Activated T-cell treated with anti-CD3 and anti-CD28 coated beads for 24 hours (primary cell): ENCODE measurements at regions not wholly inside any gene's neighbourhood (a gene's known extent, or its start where the extent isn't known, plus 50 kb on each side); places are given as distances from the start of the nearest gene placed in this dataset.

Experiments
- DNase-seq: peaks from one replicate; pipeline ENCODE4 v3.0.0-alpha.2; 2020; ENCODE audit warnings: low read depth

DNA sequence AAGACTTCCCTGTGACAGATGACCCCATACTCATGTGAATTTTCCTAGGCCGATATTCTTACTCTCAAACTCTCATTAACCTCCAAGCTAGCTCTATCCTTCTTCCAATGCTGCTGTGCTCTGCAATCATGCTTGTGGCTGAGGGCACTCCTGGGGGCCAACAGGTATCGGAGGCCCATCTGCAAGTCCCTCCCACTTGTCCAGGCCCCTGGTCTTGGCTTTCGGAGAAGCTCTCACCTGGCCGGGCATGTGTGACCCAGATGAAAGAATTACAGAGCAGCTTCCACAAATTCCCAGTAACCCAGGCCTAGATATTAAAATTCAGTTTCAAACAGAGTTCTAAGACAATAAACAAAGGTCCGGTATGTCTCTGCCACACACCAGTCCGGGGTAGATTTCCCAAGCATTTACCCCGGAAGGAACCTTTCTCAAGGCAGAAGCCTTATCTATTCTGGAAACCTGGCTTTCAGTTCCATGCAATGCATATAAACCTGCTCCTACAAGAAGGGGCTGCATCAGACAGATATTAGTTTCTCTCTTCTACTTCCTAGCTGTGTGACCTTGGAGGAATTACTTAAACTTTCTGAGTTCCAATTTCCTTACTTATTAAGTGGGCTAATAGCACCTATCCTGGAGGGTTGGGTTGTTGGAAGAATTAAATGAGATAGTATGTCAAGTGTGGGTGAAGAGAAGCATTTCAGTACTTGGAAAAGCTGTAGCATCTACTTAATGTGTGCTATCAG lies 270.8 kb downstream of the PTTG2 start:
- DNase-seq = no peak

DNA sequence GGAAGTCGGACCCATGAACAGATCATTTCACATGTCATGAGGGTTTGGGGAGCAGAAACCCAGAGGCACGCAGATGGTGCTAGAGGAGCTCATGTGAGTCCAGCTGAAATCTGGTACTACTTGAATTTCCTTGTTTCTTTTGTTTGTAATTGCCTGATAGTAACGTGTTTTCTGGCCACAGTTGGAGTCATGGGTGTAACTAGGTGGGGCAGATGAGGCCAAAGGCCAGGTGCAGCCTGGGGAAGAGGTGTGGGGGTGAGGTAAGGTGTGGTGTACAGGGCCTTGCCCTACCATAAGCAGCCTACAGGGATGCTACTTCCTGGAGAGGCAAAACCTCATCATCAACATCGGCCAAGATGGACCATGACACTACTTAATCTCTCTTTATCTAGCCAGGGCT lies 271.4 kb downstream of the PTTG2 start:
- DNase-seq = no peak

DNA sequence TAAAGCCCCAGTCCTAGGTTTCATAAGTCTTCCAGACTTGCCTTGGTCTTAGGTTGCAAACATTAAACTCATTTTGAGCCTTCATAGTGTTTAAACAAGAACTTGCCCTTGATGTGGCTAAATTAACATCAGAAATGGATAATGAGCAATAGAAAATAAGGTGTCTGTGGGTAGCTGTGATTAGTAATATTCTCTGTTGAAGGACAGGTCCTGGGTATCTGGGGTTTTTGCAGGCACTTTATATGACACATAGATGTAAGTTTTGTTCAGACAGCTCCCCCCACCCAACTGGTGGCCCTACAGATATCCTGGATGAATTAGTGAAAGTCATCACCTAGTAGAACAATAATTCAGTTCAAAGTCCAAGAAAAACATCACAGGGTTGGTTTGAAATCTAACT lies 272.5 kb downstream of the PTTG2 start:
- DNase-seq = no peak

DNA sequence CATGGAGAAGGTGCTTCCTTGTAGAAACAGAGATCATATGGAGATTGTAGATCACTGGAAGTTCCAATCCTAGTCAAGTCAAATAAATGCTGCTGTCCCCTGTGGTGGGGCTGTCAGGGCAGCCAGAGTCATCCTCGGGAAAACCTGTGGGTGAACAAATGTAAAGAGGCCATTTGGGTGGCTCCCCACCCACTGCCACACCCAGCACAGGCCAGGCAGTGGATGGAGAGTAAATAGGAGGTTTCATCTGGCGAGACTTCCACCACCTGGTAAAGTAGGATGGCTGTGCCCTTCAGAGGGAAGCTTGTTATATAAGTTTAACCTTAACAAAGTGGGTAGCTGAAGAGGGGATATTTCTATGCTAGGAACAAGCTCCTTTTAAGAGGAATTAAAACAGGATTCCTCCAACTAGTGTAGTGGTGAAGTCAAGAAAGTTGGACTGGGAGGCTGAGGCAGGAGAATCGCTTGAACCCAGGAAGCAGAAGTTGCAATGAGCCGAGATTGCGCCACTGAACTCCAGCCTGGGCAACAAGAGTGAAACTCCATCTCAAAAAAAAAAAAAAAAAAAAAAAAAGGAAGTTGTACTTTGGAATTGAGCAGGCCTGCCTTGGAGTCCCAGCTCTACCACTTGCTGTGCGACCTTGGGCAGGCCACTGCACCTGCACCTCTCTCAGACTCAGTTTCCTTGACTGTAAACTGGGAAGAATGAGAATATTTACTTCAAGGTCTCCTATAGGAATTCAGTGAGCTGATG lies 273.7 kb downstream of the PTTG2 start:
- DNase-seq = no peak

DNA sequence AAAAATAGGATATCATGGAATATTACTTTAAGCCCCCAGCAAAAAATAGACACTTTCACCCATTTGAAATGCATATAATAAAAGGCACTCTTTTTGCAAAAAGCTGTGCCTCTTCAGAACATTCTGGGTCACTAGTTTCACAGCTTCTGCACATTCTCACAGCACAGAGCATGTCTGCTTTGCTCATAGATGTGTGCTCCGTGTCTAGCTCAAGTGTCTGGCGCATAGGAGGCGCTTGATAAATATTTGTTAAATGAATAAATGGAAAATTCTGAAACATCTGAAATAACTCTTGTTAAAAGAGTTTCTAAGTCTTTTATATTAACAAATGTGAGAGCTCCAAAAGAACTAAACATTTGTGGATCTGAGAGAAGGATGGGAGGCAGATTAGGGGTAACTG lies 275.2 kb downstream of the PTTG2 start:
- DNase-seq = no peak

DNA sequence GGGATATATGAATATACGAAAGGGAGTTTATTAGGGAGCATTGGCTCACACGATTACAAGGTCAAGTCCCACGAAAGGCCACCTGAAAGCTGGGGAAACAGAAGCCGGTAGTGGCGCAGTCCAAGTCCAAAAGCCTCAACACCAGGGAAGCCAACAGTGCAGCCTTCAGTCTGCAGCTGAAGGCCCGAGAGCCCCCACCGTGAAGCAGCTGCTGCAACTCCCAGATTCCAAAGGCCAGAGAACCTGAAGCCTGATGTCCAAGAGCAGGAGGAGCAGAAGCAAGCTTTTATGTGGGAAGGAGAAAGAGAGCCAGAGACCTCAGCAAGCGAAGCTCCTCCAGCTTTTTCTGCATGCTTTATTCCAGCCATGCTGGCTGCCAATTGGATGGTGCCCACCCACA lies 275.8 kb downstream of the PTTG2 start:
- no peak for DNase-seq

DNA sequence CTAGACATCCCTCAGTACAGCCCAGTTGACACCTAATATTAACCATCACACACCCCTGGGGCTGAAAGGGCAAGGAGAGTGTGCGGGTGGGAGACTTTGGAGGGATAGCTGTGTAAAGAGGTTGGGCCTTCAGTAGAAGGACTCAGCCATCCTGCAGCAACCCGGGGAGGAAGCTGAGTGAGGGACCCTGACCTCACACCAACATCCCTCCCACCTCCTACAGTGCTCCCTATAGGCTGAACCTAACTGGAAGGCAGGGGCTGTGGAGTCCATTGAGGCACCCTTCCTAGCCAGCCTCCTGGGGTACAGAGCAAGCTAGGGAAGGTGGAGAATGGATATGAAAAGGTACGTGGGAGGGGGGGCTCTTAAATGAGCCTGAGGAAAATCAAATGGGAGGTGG lies 276.3 kb downstream of the PTTG2 start:
- no peak for DNase-seq

DNA sequence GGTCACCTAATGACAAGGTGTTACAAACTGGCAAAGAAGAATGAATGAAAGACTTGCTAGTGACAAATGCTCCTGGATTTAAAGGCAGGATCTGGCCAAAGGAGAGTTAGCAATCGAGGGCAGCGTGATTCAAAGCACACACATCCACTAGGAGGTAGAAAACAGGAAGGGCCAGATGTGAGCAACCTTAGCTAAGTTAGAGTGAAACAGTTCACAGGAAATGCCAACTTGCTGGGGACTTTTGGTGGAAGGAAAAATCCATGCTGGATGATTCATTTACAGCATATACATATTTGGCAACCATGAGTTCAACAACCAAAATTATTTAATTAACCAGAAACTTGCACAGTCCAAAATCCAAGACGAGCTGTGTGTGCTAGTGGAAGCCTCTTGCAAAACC lies 276.9 kb downstream of the PTTG2 start:
- no peak for DNase-seq

DNA sequence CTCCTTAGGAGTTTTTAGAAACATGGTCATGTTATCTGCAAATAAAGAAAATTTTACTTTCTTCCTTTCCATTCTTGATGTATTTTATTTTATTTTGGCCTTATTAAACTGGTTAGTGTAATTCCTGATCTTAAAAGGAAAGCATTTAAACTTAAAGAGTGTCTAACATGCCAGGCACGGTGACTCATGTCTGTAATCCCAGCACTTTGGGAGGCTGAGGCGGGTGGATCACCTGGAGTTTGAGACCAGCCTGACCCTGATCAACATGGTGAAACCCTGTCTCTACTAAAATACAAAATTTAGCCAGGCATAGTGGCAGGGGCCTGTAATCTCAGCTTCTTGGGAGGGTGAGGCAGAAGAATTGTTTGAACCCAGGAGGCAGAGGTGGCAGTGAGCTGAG lies 281.3 kb downstream of the PTTG2 start:
- DNase-seq = no peak

DNA sequence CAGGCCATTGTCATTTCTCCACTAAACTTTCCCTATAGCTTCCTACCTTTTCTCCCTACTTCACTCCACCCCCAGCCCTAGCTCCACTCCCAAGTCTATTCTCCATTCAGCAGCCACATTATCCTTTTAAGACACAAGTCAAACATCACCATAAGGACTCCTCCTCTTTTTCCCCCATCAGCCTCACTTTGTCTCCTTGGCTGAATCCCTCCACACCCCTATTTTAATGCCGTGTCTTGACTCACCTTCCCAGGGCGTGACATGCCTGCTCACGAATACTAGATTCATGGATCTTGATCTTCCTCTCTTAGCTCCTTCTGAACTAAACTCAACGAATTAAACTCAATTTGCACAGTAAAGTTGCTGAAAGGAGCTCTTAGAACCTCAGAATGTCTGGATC lies 281.9 kb downstream of the PTTG2 start:
- DNase-seq = no peak

DNA sequence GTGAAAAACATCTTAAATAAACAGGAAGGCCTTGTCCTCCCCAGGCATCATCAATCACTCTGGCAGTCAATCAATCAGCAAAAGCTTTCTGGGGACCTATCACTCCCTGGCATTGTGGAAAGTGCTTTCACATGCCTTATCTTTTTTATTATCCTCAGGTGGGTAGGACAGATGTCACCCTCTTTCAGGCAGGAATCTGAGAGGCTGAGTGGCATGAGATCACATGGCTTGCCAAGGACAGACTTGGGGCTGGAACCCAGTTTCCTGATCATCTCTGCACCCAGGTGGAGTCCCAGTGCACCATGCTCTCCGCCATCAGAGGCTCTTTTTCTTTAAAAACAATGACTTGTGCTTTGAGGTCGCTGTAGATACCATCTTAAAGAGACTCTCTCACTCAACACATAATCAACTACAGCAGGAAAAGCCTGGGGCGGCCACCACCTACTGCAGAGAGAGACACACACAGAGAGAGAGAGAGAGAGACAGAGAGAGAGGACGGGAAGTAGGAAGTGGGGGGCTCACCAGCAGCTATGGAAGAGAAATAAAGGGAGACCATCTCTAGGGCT lies 282.7 kb downstream of the PTTG2 start:
- DNase-seq = no peak

DNA sequence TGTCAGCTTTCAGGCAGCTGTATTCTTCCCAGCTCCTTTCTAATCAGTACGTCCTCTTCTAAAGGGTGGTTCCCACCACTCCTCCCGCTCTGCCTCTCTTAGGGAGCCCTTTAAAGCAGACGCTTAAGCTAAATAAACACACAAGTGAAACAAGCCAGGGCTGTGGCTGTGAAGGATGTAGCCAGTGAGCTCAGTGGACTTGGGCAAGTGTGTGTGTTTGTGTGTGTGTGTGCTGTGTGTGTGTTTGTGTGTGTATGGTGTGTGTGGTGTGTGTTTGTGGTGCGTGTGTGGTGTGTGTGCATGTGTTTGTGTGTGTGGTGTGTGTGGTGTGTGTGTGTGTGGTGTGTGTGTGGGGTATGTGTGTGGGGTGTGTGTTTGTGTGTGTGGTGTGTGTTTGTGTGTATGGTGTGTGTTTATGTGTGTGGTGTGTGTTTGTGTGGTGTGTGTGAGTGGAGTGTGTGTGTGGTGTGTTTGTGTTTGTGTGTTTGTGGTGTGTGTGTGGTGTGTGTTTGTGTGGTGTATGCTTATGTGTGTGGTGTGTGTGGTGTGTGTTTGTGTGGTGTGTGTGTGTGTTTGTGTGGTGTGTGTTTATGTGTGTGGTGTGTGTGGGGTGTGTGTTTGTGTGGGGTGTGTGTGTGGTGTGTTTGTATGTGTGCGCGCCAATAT lies 283.3 kb downstream of the PTTG2 start:
- DNase-seq = no peak

DNA sequence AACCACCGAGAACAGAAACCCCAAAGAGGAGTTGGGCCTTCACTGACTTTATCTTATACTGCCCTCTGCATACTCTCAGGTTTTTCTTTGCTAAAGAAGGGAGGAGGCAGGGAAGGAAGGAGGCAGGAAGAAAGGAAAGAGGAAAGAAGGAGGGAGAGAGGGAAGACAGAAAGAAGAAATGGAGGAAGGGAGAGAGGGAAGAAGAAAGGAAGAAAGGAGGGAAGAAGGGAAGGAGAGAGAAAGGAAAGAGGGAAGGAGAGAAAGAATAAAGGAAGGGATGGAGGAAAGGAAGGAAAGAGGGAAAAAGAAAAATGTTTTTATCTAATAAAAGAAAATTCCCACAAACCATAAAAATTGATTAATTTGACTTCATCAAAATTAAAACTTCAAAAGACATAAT lies 294.6 kb downstream of the PTTG2 start:
- DNase-seq = no peak

DNA sequence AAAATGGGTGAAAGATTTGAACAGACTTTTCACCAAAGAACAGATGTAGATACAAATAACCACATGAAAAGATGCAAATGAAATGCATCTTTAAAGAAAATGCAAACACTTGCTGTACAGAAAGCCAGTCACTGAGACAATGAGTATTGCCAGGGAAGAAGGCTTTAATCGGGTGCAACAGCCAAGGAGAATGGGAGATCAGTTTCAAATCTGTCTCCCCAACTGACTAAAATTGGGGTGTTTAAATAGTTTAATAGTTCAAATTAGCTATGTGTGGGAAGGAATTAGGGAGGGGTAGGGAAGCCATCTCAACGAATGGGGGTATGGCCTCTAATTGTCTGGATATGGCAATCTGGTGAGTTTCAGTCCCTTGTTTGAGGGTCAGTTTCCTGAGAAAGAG lies 295.4 kb downstream of the PTTG2 start:
- no peak for DNase-seq

DNA sequence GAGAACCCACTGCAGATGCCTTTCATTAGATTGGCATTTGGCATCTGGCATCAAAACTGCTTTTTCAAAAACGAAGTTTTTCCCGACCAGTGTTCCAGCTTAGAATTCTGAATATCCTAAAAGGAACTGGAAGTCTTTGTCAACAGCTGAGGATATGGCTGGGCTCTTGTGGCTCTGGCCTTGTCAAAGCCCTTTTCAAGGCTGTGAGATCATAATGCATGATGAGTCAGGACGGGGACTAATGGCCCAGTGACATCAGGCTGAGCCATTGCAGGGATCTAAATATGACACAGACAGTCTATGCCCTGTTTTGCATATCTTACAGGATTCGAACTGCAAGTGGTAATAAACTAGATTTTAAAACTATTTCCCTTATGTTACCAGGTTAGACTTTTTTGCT lies 306.4 kb downstream of the PTTG2 start:
- DNase-seq = no peak

DNA sequence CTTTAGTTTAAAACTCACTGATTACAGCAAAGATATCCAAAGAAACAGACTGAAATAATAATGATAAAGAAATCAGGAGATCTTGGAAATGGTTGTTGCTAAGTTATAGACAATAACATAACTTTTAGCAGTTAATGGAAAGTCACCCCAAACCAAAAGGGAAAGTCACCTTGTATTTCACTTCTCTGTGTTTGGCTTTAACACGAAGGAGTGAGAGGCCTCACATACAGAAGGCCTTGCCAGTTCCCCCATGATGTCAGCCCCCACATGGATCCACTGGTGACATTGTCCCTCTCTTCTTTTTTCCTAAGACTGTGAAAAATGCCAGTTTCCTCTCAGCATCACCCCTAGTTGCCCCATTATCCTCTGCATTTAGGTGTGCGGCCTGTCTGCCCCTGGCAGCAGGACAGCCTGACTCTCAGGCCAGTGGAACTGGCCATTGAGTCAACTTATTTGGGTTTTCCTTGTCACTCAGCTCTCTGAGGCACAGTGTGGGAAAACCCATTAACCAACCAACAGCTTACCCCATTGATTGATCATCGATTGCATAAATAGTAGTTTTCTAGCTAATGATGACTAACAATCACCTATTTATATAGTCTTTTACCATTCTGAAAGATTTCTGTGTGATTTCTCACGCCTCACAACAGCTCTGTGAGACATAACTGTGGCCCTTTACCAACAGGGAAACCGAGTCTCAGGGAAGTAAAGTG lies 308.1 kb downstream of the PTTG2 start:
- DNase-seq = no peak

DNA sequence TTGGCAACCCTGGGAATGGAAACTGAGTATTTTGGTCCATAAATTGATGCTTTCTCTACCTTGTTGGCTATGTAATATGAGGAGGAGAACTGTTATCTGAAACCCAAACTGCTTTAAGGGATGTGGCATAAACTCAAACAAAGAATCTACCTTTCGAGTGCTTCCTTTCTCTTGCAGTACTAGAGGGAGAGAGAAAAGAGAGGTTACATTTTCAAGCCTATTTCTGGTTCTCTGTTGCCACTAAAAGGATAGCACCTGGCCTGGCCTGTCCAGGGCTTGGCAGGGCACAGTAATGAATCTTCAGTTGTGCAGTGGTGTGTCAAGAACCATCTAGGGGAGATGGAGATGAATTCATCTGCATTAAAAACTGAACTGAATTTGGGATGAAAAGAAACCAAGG lies 308.6 kb downstream of the PTTG2 start:
- no peak for DNase-seq

DNA sequence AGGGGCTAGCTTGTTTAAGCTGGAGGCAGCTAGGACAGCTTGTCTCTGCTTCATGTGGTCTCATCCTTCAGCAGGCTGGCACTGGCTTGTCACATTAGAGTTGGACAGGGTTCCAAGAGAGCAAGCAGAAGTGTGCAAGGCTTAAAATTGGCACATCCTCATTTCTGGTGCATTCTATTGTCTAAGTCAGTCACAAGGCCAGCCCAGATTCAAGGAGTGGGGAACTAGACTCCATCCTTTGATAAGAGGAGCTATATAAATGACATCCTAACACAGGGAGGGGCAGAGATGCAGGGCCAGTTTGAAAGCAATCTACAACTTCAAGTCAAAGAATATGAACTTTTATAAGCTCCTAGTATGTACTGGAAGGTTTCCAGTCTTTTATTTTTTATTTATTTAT lies 313.2 kb downstream of the PTTG2 start:
- DNase-seq = no peak

DNA sequence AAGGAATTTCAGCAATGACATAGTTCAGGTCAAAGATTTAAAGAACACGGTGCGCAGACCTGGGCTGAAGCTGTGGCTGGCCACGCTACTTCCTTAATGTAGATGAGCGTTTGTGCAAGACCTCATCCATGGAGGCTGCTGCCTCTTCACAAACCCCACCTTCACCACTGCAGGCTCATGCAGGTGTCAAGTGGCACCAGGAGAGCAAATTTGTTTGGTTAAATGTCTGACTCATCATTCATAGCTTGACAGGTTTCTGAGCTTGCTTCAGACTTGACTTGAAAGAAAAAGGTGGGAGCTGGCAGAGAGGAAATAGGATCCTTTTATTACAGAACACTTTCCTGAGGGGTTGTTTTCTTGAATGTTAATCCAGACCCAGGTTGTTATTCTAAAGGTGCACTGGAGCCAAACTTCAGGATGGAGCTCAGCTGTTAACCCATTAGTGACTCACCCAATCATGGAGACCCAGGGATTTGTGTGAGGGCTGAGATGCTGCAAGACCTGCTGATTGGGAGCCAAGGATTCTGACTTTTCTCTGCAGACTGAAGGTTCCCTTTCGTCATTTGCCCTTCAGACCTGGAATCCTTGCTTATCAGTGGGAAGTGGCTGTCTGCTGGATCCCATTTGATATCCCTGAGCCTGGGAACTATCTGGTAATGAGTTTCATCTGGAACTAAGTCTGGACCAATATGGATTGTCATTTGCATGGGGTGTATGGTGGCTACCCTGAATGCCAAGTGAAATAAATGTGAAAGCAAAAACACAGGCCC lies 315.3 kb downstream of the PTTG2 start:
- no peak for DNase-seq

DNA sequence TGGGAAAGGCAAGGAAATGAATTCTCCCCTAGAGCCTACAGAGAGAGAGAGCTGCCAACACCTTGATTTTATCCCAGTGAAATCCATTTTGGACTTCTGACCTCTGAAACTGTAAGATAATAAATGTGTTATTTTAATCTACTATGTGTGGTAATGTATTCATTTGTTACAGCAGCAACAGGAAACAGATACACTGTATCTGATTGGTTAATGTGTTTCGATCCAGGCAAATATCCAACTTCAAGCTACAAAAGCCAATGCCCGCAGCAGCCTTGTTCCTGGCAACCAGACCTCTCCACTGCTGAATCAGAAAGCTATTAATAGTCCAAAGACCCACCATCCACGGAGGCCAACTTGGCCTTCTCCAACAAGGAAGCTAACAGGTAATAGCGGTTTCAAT lies 318.1 kb downstream of the PTTG2 start:
- DNase-seq = no peak

DNA sequence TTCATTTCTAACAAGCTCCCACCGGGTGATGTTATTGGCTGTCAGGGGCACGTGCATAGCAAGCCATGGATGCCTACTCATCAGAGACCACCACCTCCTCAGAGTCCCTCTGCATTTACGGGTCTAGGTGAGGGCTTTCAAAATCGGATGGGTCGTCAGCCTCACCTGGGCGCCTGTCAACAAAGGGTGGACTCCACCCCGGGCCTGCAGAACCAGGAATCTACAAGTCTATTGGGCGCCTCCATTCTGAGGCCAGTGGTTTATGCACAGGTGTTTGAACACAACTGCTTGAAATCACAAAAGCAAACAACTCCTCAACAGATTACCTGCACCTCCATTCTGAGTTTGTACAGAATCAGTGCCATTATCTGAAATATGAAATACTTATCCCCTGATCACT lies 318.9 kb downstream of the PTTG2 start:
- DNase-seq = no peak
